GM12872 (cell line): ENCODE measurements at regions not wholly inside any gene's neighbourhood (a gene's known extent, or its start where the extent isn't known, plus 50 kb on each side); places are given as distances from the start of the nearest gene placed in this dataset.

Experiments
- CTCF ChIP-seq: IDR thresholded peaks from 3 replicates; pipeline ENCODE4 v1.5.1; 2011; ENCODE audit warnings: low read depth, mild to moderate bottlenecking, low read length, moderate library complexity; ENCODE audit not compliant: insufficient read depth

GRCh38 chr6:50899306-50899870, 80.7 kb downstream of the TFAP2B start:
- TF ChIP-seq CTCF: no peak

GRCh38 chr6:50902260-50902659, 83.6 kb downstream of the TFAP2B start:
- TF ChIP-seq CTCF: no peak

DNA sequence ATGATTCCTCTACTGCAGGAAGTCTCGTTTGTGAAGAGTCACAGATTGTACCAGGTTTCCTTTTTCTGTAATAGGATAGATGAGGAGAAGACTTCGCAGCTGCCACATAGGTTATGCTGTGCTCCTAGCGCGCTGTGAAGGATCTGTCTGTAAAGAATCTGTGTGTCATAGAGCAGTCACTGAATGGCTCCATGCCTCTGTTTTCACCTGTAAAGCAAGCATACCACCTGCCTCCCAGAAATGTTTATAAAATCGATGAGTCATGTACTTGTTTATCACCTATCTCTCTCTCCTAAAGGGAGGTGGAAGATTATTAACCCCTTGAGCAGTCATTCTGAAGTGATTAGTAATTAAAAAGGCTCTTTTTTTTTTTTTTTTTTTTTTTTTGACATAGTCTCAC, 86.6 kb downstream of the TFAP2B start:
- TF ChIP-seq CTCF: no peak

DNA sequence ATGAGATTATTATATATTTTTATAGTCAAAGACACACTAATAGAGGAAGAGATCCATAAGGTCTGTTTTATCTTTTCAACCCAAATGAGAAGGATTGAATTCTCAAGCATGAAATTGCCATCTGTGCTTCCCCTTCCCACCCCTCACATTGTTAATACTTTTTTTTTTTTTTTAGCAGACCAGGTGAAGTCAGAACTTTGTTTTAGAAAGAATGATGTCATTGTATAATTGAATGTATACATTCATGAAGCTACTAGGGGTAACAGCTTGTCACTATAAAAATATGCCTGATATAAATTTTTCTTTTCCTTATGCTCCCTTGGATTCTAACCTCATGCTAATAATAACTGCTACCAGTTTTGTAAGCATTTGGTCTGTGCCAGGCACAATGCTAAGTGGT, 88.9 kb downstream of the TFAP2B start:
- TF ChIP-seq CTCF: no peak

DNA sequence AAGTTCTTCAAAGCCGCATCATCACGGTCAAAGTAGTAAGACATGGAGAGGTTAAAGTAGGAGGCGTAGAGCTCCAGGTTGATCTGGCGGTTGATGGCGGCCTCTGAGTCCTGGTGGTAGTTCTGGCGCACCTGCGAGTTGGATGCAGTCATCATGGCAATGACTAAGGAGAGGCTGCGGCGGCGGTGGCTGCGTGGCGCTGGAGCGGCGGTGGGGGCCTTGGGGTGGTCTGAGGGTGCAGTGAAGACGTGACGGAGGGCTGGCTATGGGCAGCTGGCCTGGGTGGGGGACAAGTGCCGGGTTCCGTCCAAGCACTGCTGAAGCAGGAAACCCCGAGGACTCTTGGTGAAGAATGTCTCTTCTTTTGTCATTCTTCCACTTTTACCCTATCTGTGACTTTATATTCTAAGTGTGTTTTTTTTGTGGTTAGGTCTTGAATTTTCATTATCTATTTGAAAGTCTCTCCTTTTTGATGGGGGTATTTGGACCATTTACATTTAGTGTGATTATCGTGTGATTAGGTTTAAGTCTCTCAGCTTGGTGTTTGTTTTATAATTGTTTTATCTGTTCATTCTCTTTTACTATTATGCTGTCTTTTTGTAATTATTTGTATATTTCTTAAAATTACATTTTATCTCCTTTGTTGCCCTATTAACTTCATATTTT, 94.6 kb downstream of the TFAP2B start:
- TF ChIP-seq CTCF: no peak

DNA sequence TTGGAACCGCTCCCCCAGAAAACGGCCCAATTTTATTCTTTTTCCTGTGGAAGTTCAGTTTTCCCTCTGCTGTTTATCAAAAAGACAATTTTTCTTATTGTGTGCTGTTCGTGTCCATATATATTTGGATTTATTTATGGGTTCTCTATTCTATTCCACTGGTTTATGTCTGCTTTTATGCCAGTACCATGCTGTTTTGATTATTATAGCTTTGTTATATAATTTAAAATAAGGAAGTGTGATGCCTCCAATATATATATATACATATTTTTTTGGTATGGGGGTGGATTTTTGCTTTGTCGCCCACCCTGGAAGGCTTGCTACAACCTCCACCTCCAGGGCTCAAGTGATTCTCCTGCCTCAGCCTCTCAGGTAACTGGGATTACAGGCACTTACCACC, 103.3 kb downstream of the TFAP2B start:
- TF ChIP-seq CTCF: no peak

DNA sequence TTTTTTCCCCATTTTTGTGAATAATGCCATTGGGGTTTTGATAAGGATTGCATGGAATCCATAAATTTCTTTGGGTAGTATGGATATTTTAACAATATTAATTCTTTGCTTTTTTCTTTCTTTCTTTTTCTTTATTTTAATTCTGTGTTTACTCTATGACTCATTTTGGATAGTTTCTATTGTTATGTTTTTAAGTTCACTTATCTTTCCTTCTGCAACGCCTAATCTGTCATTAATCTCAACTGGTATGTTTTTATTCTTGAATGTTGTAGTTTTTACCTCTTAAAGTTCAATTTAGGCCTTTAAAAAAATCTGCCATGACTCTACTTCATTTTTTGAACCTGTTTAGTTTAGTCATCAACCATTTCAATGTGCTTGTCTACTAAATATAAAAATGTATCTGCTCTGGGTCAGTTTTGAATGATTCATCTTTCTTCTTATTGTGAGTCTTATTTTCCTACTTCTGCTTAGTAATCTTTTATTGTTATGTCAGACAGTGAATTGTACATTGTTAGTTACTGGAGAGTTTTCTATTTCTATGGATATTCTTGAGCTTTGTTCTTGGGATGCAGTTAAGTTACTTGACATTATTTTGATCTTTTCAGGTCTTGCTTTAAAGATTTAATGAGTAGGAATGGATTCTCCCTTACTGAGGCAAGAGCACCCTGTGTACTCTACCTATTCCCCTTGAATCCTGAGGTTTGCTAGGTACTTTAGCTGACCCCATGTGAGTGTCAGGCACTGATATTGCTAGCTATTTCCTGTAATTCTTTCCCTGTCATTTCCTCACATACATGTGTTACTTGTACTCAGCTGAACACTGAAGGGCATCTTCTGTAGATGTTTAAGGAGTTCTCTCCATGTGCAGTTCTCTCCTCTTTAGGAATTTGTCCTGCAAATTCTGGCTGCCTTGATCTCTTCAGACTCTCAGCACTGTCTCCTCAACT, 104.2 kb downstream of the TFAP2B start:
- no peak for TF ChIP-seq CTCF
